Choroid plexus epithelial cell (primary cell): ENCODE measurements at regions not wholly inside any gene's neighbourhood (a gene's known extent, or its start where the extent isn't known, plus 50 kb on each side); places are given as distances from the start of the nearest gene placed in this dataset.

ENCODE experiments used
- DNase-seq: peaks from one replicate; pipeline ENCODE4 v3.0.0-alpha.2; 2010; ENCODE audit warnings: low read depth
- H3K4me3 ChIP-seq: 2 replicates; pipeline ENCODE4 v1.5.1; 2011; ENCODE audit warnings: low read depth, mild to moderate bottlenecking, control low read depth, low read length, moderate library complexity
- CTCF ChIP-seq: conservative IDR thresholded peaks from 2 replicates; pipeline ENCODE4 v1.5.1; 2011; ENCODE audit warnings: low read depth, mild to moderate bottlenecking, control low read depth, inconsistent platforms, low read length, moderate library complexity

- no peak for DNase-seq
- no peak for TF ChIP-seq CTCF
Observed at GRCh38 chrX:27878862-27879261, 71.1 kb downstream of the MAGEB10 start.

More at GRCh38 chrX:27878862-27879261, 71.1 kb downstream of the MAGEB10 start:
- no peak overlapping the region for H3K4me3 ChIP-seq
